Dedifferentiated amniotic fluid mesenchymal stem cell (primary cell): ENCODE measurements at regions not wholly inside any gene's neighbourhood (a gene's known extent, or its start where the extent isn't known, plus 50 kb on each side); places are given as distances from the start of the nearest gene placed in this dataset.
"Not testable (repeated sequence)": the region's sequence is repeated elsewhere in the genome, so short reads cannot be mapped to it uniquely, and the experiment has no call there.

Experiments used
- DNase-seq: peaks from one replicate; pipeline ENCODE4 v3.0.0-alpha.2; 2016; ENCODE audit errors: extremely low spot score

DNA sequence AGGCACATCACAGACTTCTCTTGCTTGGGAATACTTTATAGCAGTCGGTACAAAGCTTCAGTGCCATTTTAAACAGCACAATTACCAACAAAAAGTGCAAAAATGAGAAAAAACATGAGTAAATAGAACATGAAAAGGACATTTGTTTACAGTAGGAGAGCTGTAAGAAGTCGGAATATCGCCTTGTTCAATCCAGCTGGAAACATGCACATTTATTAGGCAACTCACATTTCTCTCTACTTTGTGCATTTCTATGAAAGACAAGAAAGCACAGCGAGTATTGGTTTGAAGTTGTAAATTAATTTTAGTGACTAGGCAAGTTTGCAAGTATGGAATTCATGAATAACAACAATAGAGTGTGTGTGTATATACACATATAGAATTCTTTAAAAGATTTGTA lies 484.7 kb downstream of the DACH1 start:
- DNase-seq: no peak

DNA sequence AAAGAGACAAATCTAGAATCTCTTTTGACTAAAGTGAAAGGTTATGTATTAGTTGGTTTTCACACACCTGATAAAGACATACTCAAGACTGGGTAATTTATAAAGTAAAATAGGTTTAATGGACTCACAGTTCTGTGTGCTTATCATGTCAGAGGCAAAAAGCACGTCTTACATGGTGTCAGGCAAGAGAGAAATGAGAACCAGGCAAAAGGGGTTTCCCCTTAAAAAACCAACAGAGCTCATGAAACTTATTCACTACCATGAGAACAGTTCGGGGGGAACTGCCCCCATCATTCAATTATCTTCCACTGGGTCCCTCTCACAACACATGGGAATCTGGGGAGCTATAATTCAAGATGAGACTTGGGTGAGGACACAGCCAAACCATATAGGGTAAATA lies 486.8 kb downstream of the DACH1 start:
- DNase-seq: no peak

GRCh38 chr13:71378961-71379905 lies 487.8 kb downstream of the DACH1 start:
- DNase-seq: no peak

GRCh38 chr13:71374471-71375049 lies 492.4 kb downstream of the DACH1 start:
- no peak for DNase-seq

DNA sequence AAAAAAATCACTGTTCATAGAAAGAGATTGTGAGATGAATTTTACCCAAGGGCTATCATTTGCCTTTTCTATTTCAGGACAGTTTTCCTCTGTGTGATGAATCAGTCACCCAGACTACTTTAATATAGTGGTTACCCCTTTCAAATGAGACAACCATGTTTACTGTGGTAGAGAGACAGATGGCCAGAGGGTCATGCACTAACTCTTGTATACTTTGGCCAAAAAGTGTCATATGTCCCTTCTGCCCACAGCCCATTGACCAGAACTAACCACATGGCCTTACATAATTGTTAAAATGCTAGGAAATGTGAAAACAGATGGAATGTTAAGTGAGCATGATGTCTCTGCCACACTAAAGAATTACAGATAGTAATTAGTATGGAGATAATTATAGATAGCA lies 498.7 kb downstream of the DACH1 start:
- no peak for DNase-seq

DNA sequence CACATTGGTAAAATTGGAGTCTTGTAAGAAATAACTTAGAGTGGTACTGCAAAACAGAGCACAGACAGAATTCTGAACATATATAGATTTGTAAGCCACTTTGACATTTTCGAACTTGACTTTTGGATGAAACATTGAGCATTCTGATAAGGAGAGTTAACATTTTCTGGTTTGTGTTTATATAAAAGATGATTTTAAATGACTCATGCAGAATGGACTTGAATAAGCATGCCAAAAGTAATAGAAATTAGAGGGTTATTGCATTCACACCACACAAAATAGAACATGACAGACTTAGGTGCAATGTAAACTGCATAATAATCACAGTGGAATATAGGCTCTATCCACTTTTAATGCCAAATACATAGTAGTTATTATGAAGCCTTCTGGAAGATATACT lies 507.0 kb downstream of the DACH1 start:
- DNase-seq: no peak

DNA sequence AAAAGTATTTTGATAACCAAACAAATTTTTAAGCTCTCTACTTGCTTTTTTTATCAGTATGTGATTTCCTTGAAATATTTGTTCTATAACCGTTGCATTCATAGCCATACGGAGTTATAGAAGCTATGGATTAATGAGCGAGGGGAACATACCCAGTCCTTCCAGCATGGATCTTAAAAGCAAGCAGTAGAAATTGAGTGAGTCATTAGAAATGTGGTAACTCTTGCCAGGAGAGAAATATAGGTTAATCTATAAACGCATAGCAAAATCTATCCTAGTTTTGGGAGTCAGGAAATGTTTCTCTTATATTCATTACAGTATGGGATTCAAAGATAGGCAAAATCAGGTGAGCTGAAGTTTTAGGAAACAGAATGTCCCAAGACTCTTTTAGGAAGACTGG lies 507.4 kb downstream of the DACH1 start:
- DNase-seq: no peak

DNA sequence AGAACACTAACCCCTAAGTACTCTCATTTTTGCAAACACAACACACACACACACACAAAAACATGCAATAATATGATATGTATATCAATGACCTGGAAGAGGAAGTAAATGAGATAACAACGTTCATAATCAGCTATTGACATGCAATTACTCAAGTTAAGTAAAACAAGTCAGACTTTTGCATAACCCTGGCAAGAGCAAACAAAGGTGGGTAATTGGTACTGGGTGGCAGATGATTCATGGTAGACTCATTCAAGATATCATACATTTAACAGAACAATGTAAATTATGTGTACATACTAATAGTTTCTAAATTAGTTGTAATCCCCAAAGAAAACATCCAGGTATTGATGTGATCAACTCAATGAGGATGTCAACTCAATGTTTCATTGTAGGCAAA lies 508.8 kb downstream of the DACH1 start:
- DNase-seq: no peak

DNA sequence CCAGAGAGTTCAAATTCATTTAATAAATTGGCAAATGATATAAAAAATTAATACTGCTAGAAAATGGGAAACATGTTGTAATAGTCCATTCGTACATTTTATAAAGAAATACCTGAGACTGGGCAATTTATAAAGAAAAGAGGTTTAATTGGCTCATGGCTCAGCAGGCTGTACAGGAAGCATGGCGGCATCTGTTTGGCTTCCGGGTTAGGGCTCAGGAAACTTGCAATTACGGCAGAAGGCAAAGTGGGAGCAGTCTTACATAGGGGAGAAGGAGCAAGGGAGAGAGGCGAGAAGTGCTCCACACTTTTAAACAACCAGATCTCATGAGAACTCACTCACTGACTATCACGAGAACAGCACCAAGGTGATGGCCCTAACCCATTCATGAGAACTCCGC lies 512.0 kb downstream of the DACH1 start:
- no peak for DNase-seq

DNA sequence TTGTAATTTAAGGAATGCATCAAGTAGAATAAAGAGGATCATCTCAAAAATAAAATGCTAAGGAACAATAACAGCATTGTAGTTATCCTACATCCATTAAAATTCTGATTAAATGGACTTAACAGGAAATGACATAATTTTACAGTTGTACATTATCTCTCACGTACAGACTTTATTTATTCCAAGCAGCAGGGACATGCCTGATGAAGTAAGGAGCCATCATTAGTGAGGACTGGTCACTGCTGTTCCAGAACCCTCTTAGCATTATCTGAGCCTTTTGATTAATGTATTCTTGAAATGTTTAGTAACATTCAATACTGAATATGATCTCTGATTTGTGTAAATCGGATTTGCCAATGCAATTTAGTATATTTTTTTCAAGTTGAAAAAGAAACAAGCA lies 516.1 kb downstream of the DACH1 start:
- DNase-seq: no peak

GRCh38 chr13:71345856-71346255 lies 521.1 kb downstream of the DACH1 start:
- DNase-seq: not testable (repeated sequence)

DNA sequence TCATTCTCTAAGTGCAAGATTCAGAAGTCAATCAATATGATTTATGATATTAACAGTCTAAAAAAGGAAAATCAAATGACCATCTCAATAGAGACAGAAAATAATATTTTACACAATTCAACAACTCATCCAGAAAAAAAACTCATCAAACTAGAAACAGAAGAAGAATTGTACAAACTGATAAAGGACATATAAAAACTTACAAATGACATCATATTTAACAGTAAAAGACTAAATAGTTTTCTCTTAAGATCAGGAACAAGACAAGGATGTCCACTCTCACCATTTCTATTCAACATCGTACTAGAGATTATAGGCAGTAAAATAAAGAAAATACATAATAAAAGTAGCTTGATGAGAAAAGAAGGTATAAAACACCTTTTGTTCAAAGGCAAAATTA lies 527.3 kb downstream of the DACH1 start:
- no peak for DNase-seq

DNA sequence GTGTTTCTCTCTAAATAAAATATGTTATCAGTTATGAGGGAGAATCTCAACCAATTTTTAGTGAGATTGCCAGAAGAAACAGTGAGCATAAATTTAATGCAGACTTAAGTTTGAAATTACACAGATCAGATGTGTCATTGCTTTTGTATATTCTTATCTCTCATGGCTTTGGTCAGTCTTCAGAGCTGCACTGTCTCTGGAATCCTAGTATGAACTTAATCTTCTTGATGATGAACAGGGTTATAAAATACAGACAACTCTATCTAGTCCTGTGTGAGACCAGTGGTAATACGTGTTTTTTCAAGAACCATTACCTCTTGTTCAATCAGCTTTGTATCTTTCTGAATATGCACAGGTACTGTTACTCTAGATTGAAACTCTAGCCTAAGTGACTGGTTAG lies 528.0 kb downstream of the DACH1 start:
- DNase-seq: no peak

- no peak for DNase-seq
These were observed 528.9 kb downstream of the DACH1 start for GRCh38 chr13:71338070-71338469.

DNA sequence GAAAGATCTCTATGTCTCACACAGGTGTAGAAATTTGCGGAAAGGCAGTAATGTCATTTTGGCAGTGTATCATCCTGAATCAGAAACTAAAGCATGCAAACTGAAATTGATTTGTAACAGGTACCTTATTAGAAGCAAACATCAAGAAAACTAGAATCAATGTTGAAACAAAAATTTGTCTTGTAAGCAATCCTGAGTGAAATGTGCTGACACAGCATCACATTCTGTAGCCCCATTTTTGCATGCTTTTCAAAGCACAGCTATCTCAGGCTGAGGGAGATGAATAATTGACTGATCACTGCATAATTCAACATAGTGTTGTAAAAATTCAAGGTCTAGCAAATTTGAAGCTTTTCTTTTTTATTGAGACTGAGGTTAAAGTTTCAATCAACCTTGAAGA lies 539.7 kb downstream of the DACH1 start:
- no peak for DNase-seq

DNA sequence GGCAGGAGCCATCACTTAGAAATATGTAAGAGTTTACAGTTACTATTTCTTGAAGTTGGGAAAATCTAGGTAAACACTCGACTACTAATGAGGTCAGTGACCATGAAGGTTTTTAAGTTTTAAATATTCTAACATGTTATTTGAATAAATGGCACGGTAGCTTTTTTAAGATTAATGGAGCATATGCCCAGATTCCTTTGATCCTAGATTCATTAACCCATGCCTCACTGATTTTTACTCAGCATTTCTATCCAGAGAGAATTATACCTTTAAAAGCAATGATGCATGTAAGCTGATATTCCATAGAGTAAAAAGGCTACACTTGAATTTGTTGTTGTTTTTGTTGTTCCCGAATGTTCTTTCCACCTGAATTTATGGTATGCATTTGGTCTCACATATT lies 541.4 kb downstream of the DACH1 start:
- DNase-seq: no peak

GRCh38 chr13:71323266-71323665 lies 543.7 kb downstream of the DACH1 start:
- DNase-seq: no peak

GRCh38 chr13:71320452-71320851 lies 546.6 kb downstream of the DACH1 start:
- DNase-seq: no peak

GRCh38 chr13:71316792-71317363 lies 550.1 kb downstream of the DACH1 start:
- DNase-seq: no peak

- DNase-seq: no peak
These were observed 554.1 kb downstream of the DACH1 start for GRCh38 chr13:71312923-71313322.

- no peak for DNase-seq
These were observed 557.1 kb downstream of the DACH1 start for GRCh38 chr13:71309905-71310304.

GRCh38 chr13:71306821-71307220 lies 560.2 kb downstream of the DACH1 start:
- no peak for DNase-seq

DNA sequence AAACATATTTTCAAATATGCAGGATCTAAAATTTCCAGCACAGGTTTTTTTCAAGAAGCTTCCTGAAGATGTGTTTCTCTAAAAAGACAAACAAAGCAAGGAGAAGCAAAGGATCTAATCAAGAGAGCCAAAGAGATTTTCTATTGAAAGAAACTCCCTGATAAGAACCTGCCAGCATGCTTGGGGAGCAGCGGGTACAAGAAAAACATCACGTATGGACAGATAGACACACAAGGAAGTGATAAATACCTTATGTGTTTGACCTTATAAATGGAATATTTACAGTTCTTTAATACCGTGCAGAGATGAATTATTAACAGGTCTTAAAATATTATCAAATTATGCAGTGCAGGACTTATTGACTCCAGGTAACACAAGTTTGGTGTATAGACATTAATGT lies 562.1 kb downstream of the DACH1 start:
- no peak for DNase-seq
